Activated effector memory CD4-positive, alpha-beta T cell treated with anti-CD3 and anti-CD28 coated beads, Interleukin-2, amount 50 U/mL, for 16 hours (primary cell): ENCODE measurements at regions not wholly inside any gene's neighbourhood (a gene's known extent, or its start where the extent isn't known, plus 50 kb on each side); places are given as distances from the start of the nearest gene placed in this dataset.

ENCODE experiments used
- DNase-seq: peaks from one replicate; pipeline ENCODE4 v3.0.0-alpha.2; 2020

- no peak for DNase-seq
These were observed 126.1 kb upstream of the WWC1 start for GRCh38 chr5:168165221-168165914.

- DNase-seq: no peak
These were observed 125.5 kb upstream of the WWC1 start for GRCh38 chr5:168165977-168166376.

- no peak for DNase-seq
These were observed 124.1 kb upstream of the WWC1 start for GRCh38 chr5:168167338-168167737.

- DNase-seq: no peak
These were observed 122.3 kb upstream of the WWC1 start for GRCh38 chr5:168168978-168169698.

GRCh38 chr5:168169791-168170190 lies 121.7 kb upstream of the WWC1 start:
- DNase-seq: no peak

GRCh38 chr5:168171901-168172759 lies 119.3 kb upstream of the WWC1 start:
- no peak for DNase-seq

- no peak for DNase-seq
These were observed 118.7 kb upstream of the WWC1 start for GRCh38 chr5:168172760-168173223.

GRCh38 chr5:168174376-168174775 lies 117.1 kb upstream of the WWC1 start:
- DNase-seq: no peak

GRCh38 chr5:168176251-168176650 lies 115.2 kb upstream of the WWC1 start:
- DNase-seq: no peak

- DNase-seq: no peak
These were observed 114.5 kb upstream of the WWC1 start for GRCh38 chr5:168176941-168177340.

- no peak for DNase-seq
These were observed 113.5 kb upstream of the WWC1 start for GRCh38 chr5:168177831-168178450.

- DNase-seq: no peak
These were observed 112.3 kb upstream of the WWC1 start for GRCh38 chr5:168179192-168179593.

- DNase-seq: no peak
These were observed 109.2 kb upstream of the WWC1 start for GRCh38 chr5:168182269-168182668.

- no peak for DNase-seq
These were observed 107.3 kb upstream of the WWC1 start for GRCh38 chr5:168184103-168184502.

- no peak for DNase-seq
These were observed 105.0 kb upstream of the WWC1 start for GRCh38 chr5:168186289-168187074.

- DNase-seq: no peak
These were observed 103.8 kb upstream of the WWC1 start for GRCh38 chr5:168187614-168188013.

GRCh38 chr5:168188182-168188581 lies 103.3 kb upstream of the WWC1 start:
- DNase-seq: no peak

GRCh38 chr5:168192120-168192519 lies 99.3 kb upstream of the WWC1 start:
- no peak for DNase-seq

- DNase-seq: no peak
These were observed 97.8 kb upstream of the WWC1 start for GRCh38 chr5:168193493-168194250.

GRCh38 chr5:168195110-168195509 lies 96.3 kb upstream of the WWC1 start:
- DNase-seq: no peak

- DNase-seq: no peak
These were observed 93.1 kb upstream of the WWC1 start for GRCh38 chr5:168198359-168198758.
